ENCODE measurements at regions not wholly inside any gene's neighbourhood (a gene's known extent, or its start where the extent isn't known, plus 50 kb on each side); places are given as distances from the start of the nearest gene placed in this dataset.

GRCh38 chr6:104282581-104282980 lies 577.1 kb downstream of the HACE1 start:
- Histone ChIP-seq H3K9me3 (replicated peaks) (peaks cover 12% of the 10 kb centered on the region), H3K36me3 (no peaks in the 10 kb centered on the region), H3K27me3 (ENCODE audit: low read depth) (no peaks in the 10 kb centered on the region), H3K4me1 (no peaks in the 10 kb centered on the region), H3K4me3 (no peak overlapping the region), H3K27ac (replicated peaks) (no peak overlapping the region)
- intact Hi-C loops (cut with micrococcal nuclease), result no loop called here
- TF ChIP-seq CTCF (IDR thresholded peaks at IDR 0.05; ENCODE audit: borderline replicate concordance), result no peak
- DNase-seq, result no peak

DNA sequence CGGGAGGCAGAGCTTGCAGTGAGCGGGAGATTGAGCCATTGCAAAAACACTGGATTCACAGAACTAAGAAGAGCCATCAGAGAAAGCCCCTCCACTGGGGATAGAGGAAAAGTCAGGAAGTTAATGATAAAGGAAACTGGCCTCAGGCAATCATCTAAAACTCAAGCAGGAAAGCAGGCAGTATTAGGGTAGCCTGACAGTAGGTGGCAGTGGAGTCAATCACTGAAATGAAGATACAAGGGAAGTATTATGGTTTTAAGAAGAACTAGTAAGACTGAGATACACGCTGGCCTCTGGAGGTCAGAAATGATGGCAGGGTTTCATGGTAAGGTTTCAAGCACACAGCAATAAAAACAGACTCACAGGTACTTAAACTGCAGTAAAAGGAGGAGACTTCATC lies 578.3 kb downstream of the HACE1 start:
- intact Hi-C loops (cut with micrococcal nuclease), result no loop called here
- DNase-seq, result no peak
- Histone ChIP-seq H3K4me3 (no peak overlapping the region), H3K27me3 (ENCODE audit: low read depth) (no peaks in the 10 kb centered on the region), H3K36me3 (no peaks in the 10 kb centered on the region), H3K4me1 (no peaks in the 10 kb centered on the region), H3K9me3 (replicated peaks) (peaks cover 23% of the 10 kb centered on the region), H3K27ac (replicated peaks) (no peak overlapping the region)
- TF ChIP-seq CTCF (IDR thresholded peaks at IDR 0.05; ENCODE audit: borderline replicate concordance), result no peak

DNA sequence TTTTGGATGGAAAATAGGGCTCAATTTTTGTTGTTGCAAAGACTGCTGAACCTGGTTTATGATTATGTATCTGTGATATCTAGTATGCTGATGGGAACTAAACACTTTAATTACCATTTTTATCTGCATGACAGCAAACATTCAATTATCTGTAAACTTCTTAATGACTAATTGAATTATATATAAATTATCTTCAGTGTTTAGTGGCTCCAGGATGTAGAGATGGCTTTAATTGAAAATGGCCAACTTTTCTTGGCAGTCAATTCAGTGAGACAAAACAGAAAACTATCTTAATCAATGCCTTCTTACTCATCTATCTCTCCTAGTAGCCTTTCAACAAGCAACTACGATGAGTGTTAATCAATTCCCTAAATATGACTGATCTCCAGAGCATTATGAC lies 591.3 kb downstream of the HACE1 start:
- H3K4me1 ChIP-seq, result no peaks in the 10 kb centered on the region
- H3K27me3 ChIP-seq (ENCODE audit: low read depth), result no peaks in the 10 kb centered on the region
- intact Hi-C loops (cut with micrococcal nuclease), result no loop called here
- no peak for TF ChIP-seq CTCF (IDR thresholded peaks at IDR 0.05; ENCODE audit: borderline replicate concordance)
- no peak overlapping the region for H3K4me3 ChIP-seq
- H3K36me3 ChIP-seq, result no peaks in the 10 kb centered on the region
- H3K9me3 ChIP-seq (replicated peaks), result no peaks in the 10 kb centered on the region
- H3K27ac ChIP-seq (replicated peaks), result no peak overlapping the region
- no peak for DNase-seq

DNA sequence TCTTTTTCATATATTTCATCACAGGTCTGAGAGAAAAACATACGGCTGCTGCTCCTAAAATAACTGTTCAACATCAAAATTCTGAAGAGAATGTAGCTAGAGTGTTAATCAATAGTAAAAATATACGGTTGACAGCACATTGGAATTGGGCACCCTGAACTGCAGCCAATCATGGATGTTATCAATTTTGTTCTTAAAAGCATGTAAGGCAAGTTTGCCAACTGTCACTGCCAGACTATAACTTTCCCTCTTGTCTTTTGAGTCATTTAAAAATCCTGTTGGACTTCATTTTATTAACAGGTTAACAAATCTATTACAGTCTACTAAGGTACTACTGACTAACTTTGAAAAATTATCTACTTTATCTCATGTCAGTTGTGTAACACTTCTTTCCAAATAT lies 592.8 kb downstream of the HACE1 start:
- H3K36me3 ChIP-seq, result no peaks in the 10 kb centered on the region
- H3K27me3 ChIP-seq (ENCODE audit: low read depth), result no peaks in the 10 kb centered on the region
- no peaks in the 10 kb centered on the region for H3K9me3 ChIP-seq (replicated peaks)
- no peak overlapping the region for H3K4me3 ChIP-seq
- intact Hi-C loops (cut with micrococcal nuclease), result no loop called here
- no peak overlapping the region for H3K27ac ChIP-seq (replicated peaks)
- no peaks in the 10 kb centered on the region for H3K4me1 ChIP-seq
- DNase-seq, result no peak
- no peak for TF ChIP-seq CTCF (IDR thresholded peaks at IDR 0.05; ENCODE audit: borderline replicate concordance)

GRCh38 chr6:104256646-104257045 lies 603.1 kb downstream of the HACE1 start:
- H3K4me1 ChIP-seq, result no peaks in the 10 kb centered on the region
- DNase-seq, result no peak
- H3K9me3 ChIP-seq (replicated peaks), result no peaks in the 10 kb centered on the region
- no peak overlapping the region for H3K4me3 ChIP-seq
- intact Hi-C loops (cut with micrococcal nuclease), result no loop called here
- no peak overlapping the region for H3K27ac ChIP-seq (replicated peaks)
- TF ChIP-seq CTCF (IDR thresholded peaks at IDR 0.05; ENCODE audit: borderline replicate concordance), result no peak
- H3K36me3 ChIP-seq, result no peaks in the 10 kb centered on the region
- H3K27me3 ChIP-seq (ENCODE audit: low read depth), result no peaks in the 10 kb centered on the region

DNA sequence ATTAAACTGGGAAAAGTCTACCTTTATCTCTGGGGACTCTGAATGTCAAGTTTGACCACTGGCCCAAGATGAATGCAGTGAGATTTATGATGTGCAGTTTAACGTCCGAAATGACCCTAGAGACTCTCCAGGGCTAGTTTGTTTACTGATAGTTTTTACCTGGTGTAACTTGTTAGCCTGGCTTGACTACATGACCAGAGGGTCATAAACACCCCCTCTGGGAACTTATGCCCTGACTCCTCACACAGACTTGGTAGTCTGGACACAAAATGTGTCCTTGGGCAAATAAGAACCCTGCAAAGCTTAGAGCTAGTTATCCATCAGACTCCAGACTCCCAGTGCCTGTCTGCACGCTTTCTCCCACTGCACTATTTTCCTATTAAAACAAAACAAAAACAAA lies 606.5 kb downstream of the HACE1 start:
- TF ChIP-seq CTCF (IDR thresholded peaks at IDR 0.05; ENCODE audit: borderline replicate concordance), result no peak
- Histone ChIP-seq H3K4me3 (no peak overlapping the region), H3K9me3 (replicated peaks) (no peaks in the 10 kb centered on the region)

More for the DNA sequence above, 606.5 kb downstream of the HACE1 start:
- H3K4me1 ChIP-seq, result no peaks in the 10 kb centered on the region
- no peaks in the 10 kb centered on the region for H3K27me3 ChIP-seq (ENCODE audit: low read depth)
- intact Hi-C loops (cut with micrococcal nuclease), result no loop called here
- H3K27ac ChIP-seq (replicated peaks), result no peak overlapping the region
- DNase-seq, result no peak
- H3K36me3 ChIP-seq, result no peaks in the 10 kb centered on the region

Measured in left ventricle myocardium inferior (tissue), 1 donor.